Epithelial cell of esophagus (primary cell): ENCODE measurements at regions not wholly inside any gene's neighbourhood (a gene's known extent, or its start where the extent isn't known, plus 50 kb on each side); places are given as distances from the start of the nearest gene placed in this dataset.
"Not testable (repeated sequence)": the region's sequence is repeated elsewhere in the genome, so short reads cannot be mapped to it uniquely, and the experiment has no call there.

Source experiments
- DNase-seq: peaks from one replicate; pipeline ENCODE4 v3.0.0; 2010; ENCODE audit warnings: low read depth
- H3K4me3 ChIP-seq: 2 replicates; pipeline ENCODE4 v1.5.1; 2011; ENCODE audit warnings: mild to moderate bottlenecking, low read length, control low read depth
- CTCF ChIP-seq: IDR thresholded peaks from 2 replicates; pipeline ENCODE4 v1.5.1; 2011; ENCODE audit warnings: low read depth, mild to moderate bottlenecking, low read length, control low read depth, inconsistent platforms; ENCODE audit not compliant: insufficient read depth; ENCODE audit errors: missing control alignments

- no peak for TF ChIP-seq CTCF
- H3K4me3 ChIP-seq, result no peak overlapping the region
- no peak for DNase-seq
Observed at GRCh38 chr7:84941936-84942335, 244.9 kb downstream of the SEMA3D start.

- no peak overlapping the region for H3K4me3 ChIP-seq
- DNase-seq, result no peak
- no peak for TF ChIP-seq CTCF
Observed at GRCh38 chr7:84941291-84941690, 245.6 kb downstream of the SEMA3D start.

GRCh38 chr7:84939888-84940287 lies 247.0 kb downstream of the SEMA3D start:
- TF ChIP-seq CTCF, result no peak
- DNase-seq, result no peak
- no peak overlapping the region for H3K4me3 ChIP-seq

GRCh38 chr7:84939442-84939841 lies 247.4 kb downstream of the SEMA3D start:
- TF ChIP-seq CTCF, result no peak
- H3K4me3 ChIP-seq, result no peak overlapping the region
- no peak for DNase-seq

- H3K4me3 ChIP-seq, result no peak overlapping the region
- no peak for TF ChIP-seq CTCF
- no peak for DNase-seq
Observed at GRCh38 chr7:84924353-84924752, 262.5 kb downstream of the SEMA3D start.

- TF ChIP-seq CTCF, result no peak
- H3K4me3 ChIP-seq, result no peak overlapping the region
- DNase-seq, result no peak
Observed at GRCh38 chr7:84923348-84923747, 263.5 kb downstream of the SEMA3D start.

- TF ChIP-seq CTCF, result no peak
- H3K4me3 ChIP-seq, result no peak overlapping the region
- DNase-seq, result no peak
Observed at GRCh38 chr7:84921154-84921553, 265.7 kb downstream of the SEMA3D start.

- not testable (repeated sequence) for DNase-seq, H3K4me3 ChIP-seq
Observed at GRCh38 chr7:84916973-84917372, 269.9 kb downstream of the SEMA3D start.
